ENCODE measurements at regions not wholly inside any gene's neighbourhood (a gene's known extent, or its start where the extent isn't known, plus 50 kb on each side); places are given as distances from the start of the nearest gene placed in this dataset.

GRCh38 chr5:108654051-108654450 lies 93.6 kb upstream of the FER start:
- TF ChIP-seq CTCF (IDR thresholded peaks at IDR 0.05; ENCODE audit: insufficient read depth, low read length) = no peak
- no peak for TF ChIP-seq REST (IDR thresholded peaks at IDR 0.05; ENCODE audit: insufficient replicate concordance, low read depth)
- TF ChIP-seq POLR2AphosphoS5 (IDR thresholded peaks at IDR 0.05; ENCODE audit: low read depth) = no peak
- no peak for TF ChIP-seq GABPA (IDR thresholded peaks at IDR 0.05; ENCODE audit: low read depth)
- no peak for TF ChIP-seq SPI1 (IDR thresholded peaks at IDR 0.05; ENCODE audit: borderline replicate concordance, low read depth)
- Histone ChIP-seq H3K27me3 (ENCODE audit: insufficient read depth, poor library complexity, severe bottlenecking) (no peaks in the 10 kb centered on the region), H3K27ac (replicated peaks) (no peak overlapping the region), H3K4me3 (replicated peaks; ENCODE audit: insufficient read depth, low read length) (no peak overlapping the region)
- no peak for DNase-seq (ENCODE audit: low read depth in 1 of 2, low spot score in 1 of 2)

- Histone ChIP-seq H3K27ac (replicated peaks) (no peak overlapping the region), H3K4me3 (replicated peaks; ENCODE audit: insufficient read depth, low read length) (no peak overlapping the region), H3K27me3 (ENCODE audit: insufficient read depth, poor library complexity, severe bottlenecking) (no peaks in the 10 kb centered on the region)
- TF ChIP-seq CTCF (IDR thresholded peaks at IDR 0.05; ENCODE audit: insufficient read depth, low read length) (no peak), POLR2AphosphoS5 (IDR thresholded peaks at IDR 0.05; ENCODE audit: low read depth) (no peak), REST (IDR thresholded peaks at IDR 0.05; ENCODE audit: insufficient replicate concordance, low read depth) (no peak), SPI1 (IDR thresholded peaks at IDR 0.05; ENCODE audit: borderline replicate concordance, low read depth) (no peak), GABPA (IDR thresholded peaks at IDR 0.05; ENCODE audit: low read depth) (no peak)
- no peak for DNase-seq (ENCODE audit: low read depth in 1 of 2, low spot score in 1 of 2)
These were observed 94.5 kb upstream of the FER start for GRCh38 chr5:108653201-108653600.

GRCh38 chr5:108650997-108651396 lies 96.7 kb upstream of the FER start:
- Histone ChIP-seq H3K27me3 (ENCODE audit: insufficient read depth, poor library complexity, severe bottlenecking) (no peaks in the 10 kb centered on the region), H3K4me3 (replicated peaks; ENCODE audit: insufficient read depth, low read length) (no peak overlapping the region), H3K27ac (replicated peaks) (no peak overlapping the region)
- TF ChIP-seq GABPA (IDR thresholded peaks at IDR 0.05; ENCODE audit: low read depth) (no peak), POLR2AphosphoS5 (IDR thresholded peaks at IDR 0.05; ENCODE audit: low read depth) (no peak), REST (IDR thresholded peaks at IDR 0.05; ENCODE audit: insufficient replicate concordance, low read depth) (no peak), SPI1 (IDR thresholded peaks at IDR 0.05; ENCODE audit: borderline replicate concordance, low read depth) (no peak), CTCF (IDR thresholded peaks at IDR 0.05; ENCODE audit: insufficient read depth, low read length) (no peak)
- DNase-seq (ENCODE audit: low read depth in 1 of 2, low spot score in 1 of 2) = no peak

Measured in HL-60 (cell line).